Esophagus muscularis mucosa (tissue), 4 donors: ENCODE measurements at regions not wholly inside any gene's neighbourhood (a gene's known extent, or its start where the extent isn't known, plus 50 kb on each side); places are given as distances from the start of the nearest gene placed in this dataset.

Experiments
- DNase-seq: peaks from one replicate; pipeline ENCODE4 v3.0.0-alpha.2; 2017; ENCODE audit errors: extremely low spot score
- H3K27ac ChIP-seq, 4 donors: fragments of 200-600 bp; sonication (generic); replicated peaks in 1 of 4; 1 replicate in 3 of 4; 2 replicates in 1 of 4; pipeline ENCODE4 v1.5.1; 2016 to 2019; ENCODE audit warnings: mild to moderate bottlenecking in 1 of 4
- H3K27me3 ChIP-seq, 4 donors: fragments of 200-600 bp; sonication (generic); one replicate each; pipeline versions ENCODE4 v1.5.1 to v1.6.0; 2016 to 2019
- H3K36me3 ChIP-seq, 4 donors: fragments of 200-600 bp; sonication (generic); one replicate each; pipeline ENCODE4 v1.5.1; 2016 to 2019
- H3K4me1 ChIP-seq, 4 donors: fragments of 200-600 bp; sonication (generic); one replicate each; pipeline ENCODE4 v1.5.1; 2016 to 2019
- H3K4me3 ChIP-seq, 4 donors: fragments of 200-600 bp; sonication (generic); 1 replicate in 2 of 4; 2 replicates in 2 of 4; pipeline ENCODE4 v1.5.1; 2016 to 2019; ENCODE audit warnings: mild to moderate bottlenecking in 4 of 4, moderate library complexity in 1 of 4
- H3K9me3 ChIP-seq, 4 donors: fragments of 200-600 bp; sonication (generic); 1 replicate in 3 of 4; 2 replicates in 1 of 4; pipeline ENCODE4 v1.5.1; 2016 to 2019
- CTCF ChIP-seq, 3 experiments: fragments of 200-600 bp in 2 of 3; fragments of 450-650 bp in 1 of 3; sonication (generic) in 2 of 3; IDR thresholded peaks; one replicate each; pipeline ENCODE4 v1.5.1; 2017 to 2019; ENCODE audit warnings: antibody characterized with exemption in 3 of 3, mild to moderate bottlenecking in 2 of 3, moderate library complexity in 1 of 3
- EP300 ChIP-seq: sonication (generic); formaldehyde crosslinking; IDR thresholded peaks from one replicate; pipeline ENCODE4 v1.6.1; 2017; ENCODE audit warnings: antibody characterized with exemption
- POLR2A ChIP-seq: fragments of 450-650 bp; IDR thresholded peaks from one replicate; pipeline ENCODE4 v1.6.1; 2017; ENCODE audit warnings: antibody characterized with exemption, moderate library complexity, mild to moderate bottlenecking, low read depth
- POLR2AphosphoS5 ChIP-seq, 2 donors: sonication (generic); formaldehyde crosslinking; IDR thresholded peaks; one replicate each; pipeline ENCODE4 v1.6.1; 2017; ENCODE audit warnings: antibody characterized with exemption in 2 of 2
- WGBS: methylation state at CpG from one replicate; pipeline ENCODE4 v1.1.5; 2018; 5-methylcytosine and 5-hydroxymethylcytosine counted together
- intact Hi-C: fragments of 100-400 bp; cut with DNase I; formaldehyde crosslinking; loops from one replicate; pipeline ENCODE4 v1.15.1; 2023

- Histone ChIP-seq H3K27me3 (no peaks in the 10 kb centered on the region), H3K4me3 (no peak overlapping the region), H3K9me3 (no peaks in the 10 kb centered on the region), H3K27ac (no peak overlapping the region), H3K36me3 (no peaks in the 10 kb centered on the region), H3K4me1 (no peaks in the 10 kb centered on the region)
- 58% methylated on average over 7 of the region's 8 CpGs for WGBS
- intact Hi-C loops: no loop called here
- DNase-seq: no peak
- no peak for TF ChIP-seq POLR2AphosphoS5 (IDR thresholded peaks at IDR 0.05)
- TF ChIP-seq POLR2A: no peak
- TF ChIP-seq CTCF (IDR thresholded peaks at IDR 0.05): no peak
Measured at GRCh38 chrX:116667346-116668134, 204.8 kb upstream of the CT83 start.

GRCh38 chrX:116657071-116657470 is 194.3 kb upstream of the CT83 start:
- peaks cover 0 to 3% (median 0%) of the 10 kb centered on the region in 4 donors for H3K27me3 ChIP-seq
- no peaks in the 10 kb centered on the region for H3K4me1 ChIP-seq
- H3K4me3 ChIP-seq: no peak overlapping the region
- no peaks in the 10 kb centered on the region for H3K36me3 ChIP-seq
- peaks cover 0 to 4% (median 0%) of the 10 kb centered on the region in 4 donors for H3K9me3 ChIP-seq
- H3K27ac ChIP-seq: no peak overlapping the region
- intact Hi-C loops: no loop called here
- DNase-seq: no peak
- TF ChIP-seq EP300 (no peak), CTCF (IDR thresholded peaks at IDR 0.05) (no peak), POLR2AphosphoS5 (IDR thresholded peaks at IDR 0.05) (no peak), POLR2A (no peak)

GRCh38 chrX:116628464-116628863 is 165.7 kb upstream of the CT83 start:
- Histone ChIP-seq H3K4me1 (no peaks in the 10 kb centered on the region), H3K27me3 (no peaks in the 10 kb centered on the region), H3K4me3 (no peak overlapping the region), H3K9me3 (no peaks in the 10 kb centered on the region), H3K27ac (no peak overlapping the region), H3K36me3 (no peaks in the 10 kb centered on the region)
- TF ChIP-seq POLR2A (no peak), POLR2AphosphoS5 (IDR thresholded peaks at IDR 0.05) (no peak), CTCF (IDR thresholded peaks at IDR 0.05) (no peak), EP300 (no peak)
- DNase-seq: no peak
- 88% methylated on average over 1 of the region's 1 CpG for WGBS
- intact Hi-C loops: no loop called here

GRCh38 chrX:116618546-116618945 is 155.8 kb upstream of the CT83 start:
- no peaks in the 10 kb centered on the region for H3K36me3 ChIP-seq
- intact Hi-C loops: no loop called here
- H3K9me3 ChIP-seq: no peaks in the 10 kb centered on the region
- DNase-seq: no peak
- H3K27ac ChIP-seq: no peak overlapping the region
- 33% methylated on average over 1 of the region's 1 CpG for WGBS
- H3K4me1 ChIP-seq: no peaks in the 10 kb centered on the region
- no peak overlapping the region for H3K4me3 ChIP-seq
- no peak for TF ChIP-seq POLR2AphosphoS5 (IDR thresholded peaks at IDR 0.05)
- TF ChIP-seq EP300: no peak
- no peak for TF ChIP-seq CTCF (IDR thresholded peaks at IDR 0.05)
- TF ChIP-seq POLR2A: no peak
- no peaks in the 10 kb centered on the region for H3K27me3 ChIP-seq

GRCh38 chrX:116607776-116608175 is 145.0 kb upstream of the CT83 start:
- no peaks in the 10 kb centered on the region for H3K4me1 ChIP-seq
- H3K36me3 ChIP-seq: no peaks in the 10 kb centered on the region
- DNase-seq: no peak
- H3K27me3 ChIP-seq: no peaks in the 10 kb centered on the region
- H3K27ac ChIP-seq: no peak overlapping the region
- no peaks in the 10 kb centered on the region for H3K9me3 ChIP-seq
- H3K4me3 ChIP-seq: no peak overlapping the region
- WGBS: 26% methylated on average over 1 of the region's 1 CpG
- intact Hi-C loops: no loop called here
- TF ChIP-seq POLR2A (no peak), POLR2AphosphoS5 (IDR thresholded peaks at IDR 0.05) (no peak), CTCF (IDR thresholded peaks at IDR 0.05) (no peak), EP300 (no peak)
